ENCODE measurements at regions not wholly inside any gene's neighbourhood (a gene's known extent, or its start where the extent isn't known, plus 50 kb on each side); places are given as distances from the start of the nearest gene placed in this dataset.
A peak's percentile ranks its signal among the peaks of the same experiment; 100 is the strongest.
"Not testable (repeated sequence)": the region's sequence is repeated elsewhere in the genome, so short reads cannot be mapped to it uniquely, and the experiment has no call there.

DNA sequence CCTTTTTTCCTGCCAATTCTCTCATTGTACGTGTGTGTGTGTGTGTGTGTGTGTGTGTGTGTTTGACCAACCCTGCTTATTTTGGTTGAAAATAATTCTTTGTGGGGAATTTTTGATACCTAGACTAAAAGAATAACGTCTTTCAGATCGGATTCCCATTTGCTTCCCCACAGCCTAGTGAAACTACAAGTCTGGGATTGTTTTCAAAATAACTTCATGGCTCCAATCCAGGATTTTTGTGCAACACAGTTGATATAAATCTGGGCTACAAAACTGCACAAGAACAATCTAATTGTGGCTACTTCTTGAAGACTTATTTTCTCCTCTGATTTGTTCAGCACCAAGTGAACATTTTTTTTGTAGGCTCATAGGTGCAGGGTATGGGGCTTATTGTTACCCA lies 332.8 kb upstream of the MIR17HG start:
- no peak for DNase-seq (ENCODE audit: low read depth in 2 of 2)

DNA sequence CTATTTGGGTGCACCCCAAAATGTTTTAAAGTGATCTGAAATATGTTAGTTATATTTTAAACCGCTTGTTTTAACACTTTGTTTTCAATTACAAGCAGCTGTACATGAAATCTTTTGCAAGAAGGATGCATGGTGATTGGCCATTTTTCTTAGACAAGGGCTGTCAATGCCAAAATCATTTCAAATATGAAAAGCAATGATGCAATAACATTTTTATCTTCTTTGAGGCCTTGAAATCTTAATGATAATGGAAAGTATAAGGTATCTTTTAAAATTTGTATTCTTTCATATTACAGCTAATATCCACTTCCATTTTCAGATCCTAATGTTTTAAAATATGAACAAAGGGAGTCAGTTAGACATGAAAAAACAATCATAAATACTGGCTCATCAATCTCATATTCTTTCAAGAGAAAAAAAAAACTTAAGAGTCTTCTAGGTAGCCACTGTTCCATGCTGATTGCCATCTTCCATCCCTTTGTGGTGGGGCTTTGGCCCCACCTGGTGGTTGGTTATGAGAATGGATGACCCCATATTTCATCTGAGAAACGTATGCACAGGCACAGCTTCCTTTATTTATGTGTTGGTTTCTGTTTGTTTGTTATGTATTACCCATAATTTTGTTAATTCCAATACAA lies 330.3 kb upstream of the MIR17HG start:
- DNase-seq (ENCODE audit: low read depth in 2 of 2), result peak in 1 of 2 donors; percentile 1

DNA sequence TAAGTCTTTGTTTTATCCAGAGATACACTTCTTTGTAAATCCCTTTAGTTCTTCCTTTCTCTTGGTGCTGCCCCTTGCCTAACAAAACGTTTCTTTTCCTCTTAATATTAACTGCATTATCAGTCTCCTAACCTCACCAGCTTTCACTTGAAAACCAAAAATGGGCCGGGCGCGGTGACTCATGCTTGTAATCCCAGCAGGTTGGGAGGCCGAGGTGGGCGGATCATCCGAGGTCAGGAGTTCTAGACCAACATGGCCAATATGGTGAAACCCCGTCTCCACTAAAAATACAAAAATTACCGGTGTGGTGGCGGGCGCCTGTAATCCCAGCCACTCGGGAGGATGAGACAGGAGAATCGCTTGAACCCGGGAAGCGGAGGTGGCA lies 329.8 kb upstream of the MIR17HG start:
- no peak for DNase-seq (ENCODE audit: low read depth in 2 of 2)

DNA sequence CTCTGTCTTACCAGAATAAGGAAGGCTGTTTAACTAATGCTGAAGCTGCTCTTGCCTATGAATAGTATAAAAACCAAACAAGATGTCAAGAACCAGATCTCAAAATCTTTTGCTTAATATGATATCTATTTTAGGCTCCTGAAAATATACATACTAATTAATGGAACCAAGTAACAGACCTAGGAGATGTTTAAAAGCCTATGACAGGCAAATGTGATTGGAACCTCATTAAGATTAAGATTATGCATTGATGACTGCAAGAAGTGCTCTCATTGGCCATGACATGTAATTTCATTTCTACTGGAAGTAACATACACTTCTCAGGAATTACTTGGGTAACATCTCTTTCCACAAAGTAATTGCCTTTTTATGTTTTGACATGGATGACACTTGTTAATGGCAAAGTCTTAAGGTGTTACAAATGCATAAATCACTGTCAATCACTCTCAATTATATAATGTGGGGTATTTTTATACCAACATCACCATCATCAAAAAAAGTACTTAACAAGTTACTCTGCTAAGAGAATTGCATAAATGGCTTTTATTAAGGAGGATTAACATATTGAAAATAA lies 326.9 kb upstream of the MIR17HG start:
- no peak for DNase-seq (ENCODE audit: low read depth in 2 of 2)

DNA sequence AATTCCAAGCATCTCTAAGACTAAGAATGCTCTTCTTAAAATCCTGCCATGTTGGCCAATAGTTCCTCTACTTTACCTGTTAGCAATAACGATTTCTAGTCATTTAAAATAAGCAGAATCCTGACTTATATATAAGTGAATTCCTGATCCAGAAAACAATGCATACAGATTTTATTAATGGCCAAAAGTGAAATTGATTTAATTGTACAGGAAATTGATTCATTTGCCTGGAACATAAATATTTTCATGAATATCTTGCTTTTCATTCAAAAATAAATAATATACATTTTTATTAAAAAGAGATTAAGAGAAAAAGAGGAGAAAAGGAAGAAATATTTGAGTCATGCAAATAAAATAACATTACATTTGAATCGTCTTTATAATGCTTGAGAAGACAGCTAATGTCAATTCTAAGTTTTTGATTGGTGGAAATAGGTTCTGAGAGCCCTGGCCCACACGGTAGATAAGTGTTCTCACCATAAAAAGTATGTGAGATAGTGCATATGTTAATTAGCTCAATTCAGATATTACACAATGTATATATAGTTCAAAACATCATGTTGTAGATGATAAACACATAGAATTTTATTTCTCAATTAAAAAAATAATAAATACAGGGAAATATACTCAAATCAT lies 323.2 kb upstream of the MIR17HG start:
- no peak for DNase-seq (ENCODE audit: low read depth in 2 of 2)

DNA sequence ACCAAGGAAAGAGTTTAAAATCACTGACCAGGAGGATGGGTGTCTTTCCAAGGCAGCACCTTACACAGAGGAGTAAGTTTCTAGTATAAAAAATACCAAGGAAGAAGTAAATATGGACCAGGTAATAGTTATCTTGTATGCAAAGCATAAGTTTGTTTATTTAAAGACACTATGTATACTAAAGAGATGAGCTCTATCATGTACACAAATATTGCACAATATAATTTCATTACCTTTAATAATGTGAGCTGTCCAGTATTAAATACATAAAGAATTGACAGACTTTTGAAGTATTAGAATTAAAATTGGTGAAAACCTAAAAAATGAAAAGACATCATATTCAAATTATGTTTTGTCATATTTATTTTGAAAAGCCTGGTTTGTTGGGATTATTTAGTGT lies 322.0 kb upstream of the MIR17HG start:
- no peak for DNase-seq (ENCODE audit: low read depth in 2 of 2)

DNA sequence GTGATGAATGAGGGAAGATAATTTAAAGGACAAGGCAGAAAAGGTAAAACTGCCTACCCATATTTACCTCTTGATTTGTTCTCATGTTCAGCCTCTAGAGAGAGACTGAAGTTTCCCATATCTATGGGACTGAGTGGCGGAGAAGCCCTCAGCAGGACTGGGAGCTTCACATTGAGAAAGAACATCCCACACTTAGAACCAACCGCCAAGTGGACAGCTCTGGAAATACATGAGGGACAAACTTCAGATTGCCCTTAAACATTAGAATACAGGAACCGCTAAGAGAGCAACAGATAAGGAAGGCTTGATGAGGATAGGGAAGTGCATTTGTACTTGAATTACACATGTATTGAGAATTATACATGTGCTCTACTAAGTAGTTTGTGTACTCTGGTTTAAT lies 316.0 kb upstream of the MIR17HG start:
- DNase-seq (ENCODE audit: low read depth in 2 of 2), result no peak

DNA sequence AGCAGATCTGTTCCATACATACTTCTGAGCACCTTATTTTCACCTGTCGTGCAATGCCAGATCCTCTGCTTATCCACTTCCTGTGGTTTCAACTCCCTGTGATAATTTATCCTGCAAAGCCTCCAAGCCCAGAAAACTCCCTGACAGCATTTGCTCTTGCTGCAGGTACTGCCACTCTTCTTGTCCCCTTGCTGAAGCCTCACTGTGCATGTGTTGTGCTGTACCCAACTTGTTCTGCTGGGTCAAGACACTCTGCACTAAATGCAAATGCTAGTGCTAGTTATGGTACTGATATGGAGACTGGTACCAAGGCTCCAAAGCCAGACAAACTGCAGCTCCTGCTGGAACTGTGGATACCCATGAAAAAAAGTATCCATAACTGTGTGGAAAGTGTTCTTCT lies 315.4 kb upstream of the MIR17HG start:
- DNase-seq (ENCODE audit: low read depth in 2 of 2), result no peak

DNA sequence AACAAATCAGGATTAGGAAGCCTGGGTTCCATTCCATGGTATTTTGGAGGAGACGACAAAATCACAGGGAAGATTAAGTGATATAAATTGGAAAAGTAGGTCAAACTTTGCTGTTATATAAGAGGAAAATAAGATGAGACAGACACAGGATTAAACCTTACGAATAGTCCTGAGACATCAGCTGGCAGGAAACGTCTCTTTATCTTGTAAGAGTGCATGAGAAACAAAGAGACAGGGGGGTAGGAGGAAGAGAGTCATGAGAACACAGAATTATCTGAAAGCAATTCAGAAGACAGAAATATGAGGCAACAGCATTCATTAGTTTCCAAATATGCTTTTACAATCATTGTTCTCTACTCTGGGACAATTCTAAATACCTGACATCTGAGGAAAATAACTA lies 310.6 kb upstream of the MIR17HG start:
- no peak for DNase-seq (ENCODE audit: low read depth in 2 of 2)

DNA sequence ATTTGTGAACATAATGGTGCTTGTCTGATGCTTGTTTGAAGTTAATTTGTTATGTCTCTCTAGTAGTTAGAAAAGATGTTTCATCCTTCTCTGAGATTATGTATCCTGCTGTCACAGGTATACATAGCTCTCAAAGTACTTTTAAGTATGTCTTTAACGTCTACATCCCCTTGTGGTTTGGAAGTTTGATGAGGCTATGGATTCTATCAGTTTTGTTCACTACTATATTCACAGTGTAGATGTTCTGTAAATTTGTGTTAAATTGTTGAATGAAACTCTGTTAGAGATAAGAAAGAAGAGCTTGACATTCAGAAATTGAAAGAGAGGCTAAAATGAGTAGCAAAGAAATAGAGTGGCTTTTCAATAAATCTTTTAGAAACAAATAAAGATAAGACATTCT lies 304.6 kb upstream of the MIR17HG start:
- DNase-seq (ENCODE audit: low read depth in 2 of 2), result no peak

DNA sequence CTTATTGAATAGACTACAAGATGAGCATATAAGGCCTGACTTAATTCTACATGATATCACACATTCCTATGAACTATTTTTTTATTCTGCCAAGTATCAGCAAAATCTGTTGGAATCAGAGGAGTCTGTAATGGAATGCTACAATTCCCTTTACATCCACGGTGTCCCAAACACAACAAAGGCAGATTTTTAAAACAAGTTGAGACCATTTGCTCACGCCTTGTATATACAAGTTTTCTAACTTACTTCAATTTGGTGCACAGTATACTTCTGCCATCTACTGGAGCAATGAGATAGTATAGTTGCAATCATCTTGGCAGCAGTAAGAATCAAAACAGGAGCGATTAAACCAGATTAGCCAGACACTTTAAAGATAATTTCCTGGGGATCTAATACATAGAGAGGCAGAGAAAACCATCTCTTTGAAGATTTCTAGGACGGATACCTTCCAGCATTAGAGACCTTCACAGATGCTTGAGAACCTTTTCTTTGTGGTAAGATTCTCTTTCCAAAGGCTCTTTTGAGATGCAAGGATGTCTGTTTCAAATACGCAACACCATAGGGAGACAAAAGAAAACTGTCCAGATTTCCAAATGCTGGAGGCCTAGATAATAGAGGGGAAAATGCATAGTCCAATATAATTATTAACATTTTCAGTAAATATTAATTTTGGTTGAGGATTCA lies 302.0 kb upstream of the MIR17HG start:
- DNase-seq (ENCODE audit: low read depth in 2 of 2), result no peak

DNA sequence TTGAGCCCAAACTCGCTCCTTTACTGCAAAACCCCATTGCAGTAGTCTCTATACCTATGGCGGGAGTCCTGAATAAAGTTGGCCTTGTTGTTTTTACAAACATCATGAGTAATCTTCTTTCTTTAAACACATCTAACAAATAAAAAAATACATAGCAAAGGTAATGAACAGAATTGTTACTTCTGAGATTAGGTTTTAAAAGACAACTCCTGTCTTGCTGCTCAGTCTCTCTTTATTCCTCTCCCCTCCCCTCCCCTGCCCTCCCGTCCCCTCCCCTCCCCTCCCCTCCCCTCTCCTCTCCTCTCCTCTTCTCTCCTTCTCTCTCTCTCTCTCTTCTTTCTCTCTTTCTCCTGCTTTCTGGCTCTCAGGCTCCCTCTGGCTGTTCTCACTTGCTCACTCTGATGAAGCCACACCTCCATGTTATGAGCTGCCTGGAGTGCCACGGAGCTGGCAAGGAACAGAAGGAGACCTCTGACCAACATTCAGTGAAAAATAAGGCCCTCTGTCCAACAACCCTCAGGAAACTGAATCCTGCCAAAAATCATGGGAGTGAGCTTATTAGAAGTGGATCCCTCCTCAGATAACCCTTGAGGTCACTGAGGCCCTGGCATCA lies 300.7 kb upstream of the MIR17HG start:
- DNase-seq (ENCODE audit: low read depth in 2 of 2), result no peak

DNA sequence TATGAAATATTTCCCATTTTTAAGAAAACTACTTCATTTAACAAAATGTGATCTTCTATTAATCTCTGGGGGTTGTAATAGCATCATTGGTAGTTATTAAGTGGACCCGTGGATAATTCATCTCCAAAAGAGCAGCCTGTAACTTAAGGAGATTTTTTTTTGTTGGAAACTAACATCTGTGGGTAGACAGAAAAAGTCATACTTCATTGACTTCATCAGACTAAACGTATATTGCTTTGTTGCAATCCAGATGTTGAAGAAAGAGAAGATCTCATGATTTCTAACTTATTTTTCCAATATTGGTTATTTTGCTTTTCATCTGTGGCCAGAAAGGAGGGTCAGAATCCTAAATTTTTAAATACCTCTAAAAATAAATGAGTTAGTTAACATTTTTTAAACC lies 296.5 kb upstream of the MIR17HG start:
- DNase-seq (ENCODE audit: low read depth in 2 of 2), result no peak

DNA sequence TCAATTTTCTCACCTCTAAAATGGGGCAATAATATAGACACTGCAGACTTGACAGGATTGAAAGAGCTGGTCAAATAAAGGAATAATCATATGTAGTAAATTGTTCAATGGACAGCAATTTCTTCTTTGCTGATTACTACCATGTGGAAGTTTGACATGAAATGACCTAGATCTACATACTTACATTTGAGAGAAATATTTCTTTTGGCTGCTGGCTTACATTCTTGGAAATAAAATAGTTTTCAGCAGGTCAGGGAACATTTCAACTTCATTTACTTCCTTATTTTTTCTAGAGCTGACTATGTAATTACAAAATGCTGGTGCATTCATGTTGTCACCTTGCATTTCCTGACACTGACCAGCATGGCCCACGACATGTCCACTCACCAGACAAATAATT lies 294.6 kb upstream of the MIR17HG start:
- no peak for DNase-seq (ENCODE audit: low read depth in 2 of 2)

DNA sequence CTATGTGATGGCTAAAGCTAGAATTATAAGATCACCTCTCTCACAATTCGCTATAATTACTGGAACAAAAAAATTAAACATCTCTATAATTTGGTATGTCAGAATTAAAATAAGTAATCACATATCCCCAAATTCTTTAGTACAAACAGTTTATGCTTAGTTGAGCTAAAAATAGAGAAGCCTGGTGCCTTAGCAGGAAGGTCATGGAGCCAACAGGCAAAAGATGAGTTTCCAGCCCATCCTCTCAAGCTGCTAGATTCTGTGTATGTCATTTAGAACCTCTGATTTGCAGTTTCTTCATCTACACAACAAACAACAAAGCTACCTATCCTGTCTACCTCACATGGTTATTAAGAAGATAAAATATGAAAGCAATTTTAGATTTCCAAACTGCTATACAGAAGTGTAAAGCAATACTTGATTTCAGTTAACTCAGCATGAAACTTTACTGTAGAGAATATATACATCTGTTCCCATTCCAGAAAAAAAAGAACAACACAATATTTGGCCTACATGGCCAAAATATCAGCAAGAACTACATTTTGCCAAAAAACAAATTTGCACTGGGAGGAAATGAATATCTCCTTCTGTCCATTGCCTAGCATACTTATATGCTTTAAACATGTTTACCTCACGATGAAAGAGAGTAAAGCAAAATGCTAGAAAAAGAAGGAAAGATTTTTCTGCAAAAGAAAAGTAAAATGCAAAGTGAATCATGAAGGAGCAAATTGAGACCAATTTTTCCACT lies 294.0 kb upstream of the MIR17HG start:
- no peak for DNase-seq (ENCODE audit: low read depth in 2 of 2)

DNA sequence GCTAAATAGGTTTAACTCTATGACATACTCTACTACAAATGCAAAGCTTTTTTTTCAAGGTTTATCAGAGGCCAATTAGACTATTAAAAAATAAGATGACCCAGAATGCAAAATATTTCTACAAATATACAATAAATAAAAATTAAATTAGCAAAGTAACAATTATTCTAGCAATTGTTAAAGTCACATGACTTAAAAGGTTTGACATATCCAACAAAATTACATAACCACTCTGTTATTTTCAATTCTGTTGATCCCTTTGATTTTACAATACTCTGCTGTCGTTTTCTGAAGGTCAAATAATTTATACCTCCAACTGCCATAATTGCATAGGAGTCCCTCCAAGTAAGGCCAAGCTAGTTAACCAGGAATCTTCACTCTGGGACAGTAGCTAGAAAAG lies 292.6 kb upstream of the MIR17HG start:
- no peak for DNase-seq (ENCODE audit: low read depth in 2 of 2)

DNA sequence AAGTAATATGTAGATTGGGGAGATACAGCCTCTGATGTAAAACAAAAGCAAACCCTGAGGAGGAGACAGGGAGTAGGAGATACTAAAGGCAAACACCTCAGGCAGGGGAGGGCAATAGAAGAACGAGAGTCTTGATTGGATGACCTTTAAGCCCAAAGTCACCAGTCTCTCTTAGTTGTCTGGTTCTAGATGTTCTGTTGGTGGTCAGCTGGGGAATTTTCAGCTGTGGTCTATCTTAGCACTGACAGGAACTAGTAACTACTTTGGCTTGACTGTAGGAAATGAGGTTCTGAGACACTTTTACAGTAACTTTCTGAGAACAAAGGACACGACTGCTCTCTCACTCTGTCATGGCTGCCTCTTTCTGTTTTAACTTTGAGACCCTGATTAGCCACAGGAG lies 290.7 kb upstream of the MIR17HG start:
- no peak for DNase-seq (ENCODE audit: low read depth in 2 of 2)

DNA sequence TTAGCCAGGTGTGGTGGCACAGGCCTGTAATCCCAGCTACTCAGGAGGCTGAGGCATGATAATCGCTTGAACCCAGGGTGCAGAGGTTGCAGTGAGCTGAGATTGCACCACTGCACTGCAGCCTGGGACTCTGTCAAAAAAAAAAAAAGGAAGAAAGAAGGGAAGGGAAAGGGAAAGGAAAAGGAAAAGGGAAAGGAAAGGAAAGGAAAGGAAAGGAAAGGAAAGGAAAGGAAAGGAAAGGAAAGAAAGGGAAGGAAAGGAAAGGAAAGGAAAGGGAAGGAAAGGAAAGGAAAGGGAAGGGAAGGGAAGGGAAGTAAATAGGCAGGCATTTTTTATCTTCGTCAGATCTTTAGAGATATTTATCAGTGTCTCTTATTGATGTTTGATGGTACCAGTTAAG lies 290.0 kb upstream of the MIR17HG start:
- DNase-seq (ENCODE audit: low read depth in 2 of 2), result not testable (repeated sequence)

DNA sequence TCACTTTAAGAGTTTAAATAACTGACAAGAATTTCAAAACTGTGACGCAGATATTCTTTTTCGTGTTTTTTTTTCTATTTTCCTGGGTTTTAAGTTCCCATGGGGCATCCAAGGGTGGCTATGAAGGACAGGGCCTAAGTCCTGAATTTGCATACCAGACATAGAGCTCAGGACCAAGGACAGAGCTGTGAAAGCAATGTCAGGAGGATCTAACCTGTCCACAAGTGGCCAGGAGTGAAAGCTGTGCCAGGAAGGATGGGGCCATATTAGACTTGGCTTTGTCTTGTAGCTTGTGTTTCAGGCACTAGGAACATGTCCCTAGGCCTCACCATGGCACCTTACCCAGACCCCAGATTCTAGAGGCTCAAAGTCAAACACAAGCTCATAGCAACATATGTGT lies 289.4 kb upstream of the MIR17HG start:
- DNase-seq (ENCODE audit: low read depth in 2 of 2), result no peak

DNA sequence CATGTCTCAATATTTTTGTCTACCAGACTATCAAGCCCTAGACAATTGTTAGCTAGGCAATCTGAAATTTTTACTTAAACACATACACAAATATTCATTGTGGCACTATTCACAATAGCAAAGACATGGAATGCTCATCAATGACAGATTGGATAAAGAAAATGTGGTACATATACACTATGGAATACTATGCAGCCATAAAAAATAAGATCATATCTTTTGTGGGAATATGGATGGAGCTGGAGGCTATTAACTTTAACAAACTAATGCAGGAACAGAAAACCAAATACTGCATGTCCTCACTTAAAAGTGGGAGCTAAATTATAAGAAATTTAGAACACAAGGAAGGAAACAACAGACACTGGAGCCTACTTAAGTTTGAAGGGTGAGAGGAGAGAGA lies 288.6 kb upstream of the MIR17HG start:
- no peak for DNase-seq (ENCODE audit: low read depth in 2 of 2)

DNA sequence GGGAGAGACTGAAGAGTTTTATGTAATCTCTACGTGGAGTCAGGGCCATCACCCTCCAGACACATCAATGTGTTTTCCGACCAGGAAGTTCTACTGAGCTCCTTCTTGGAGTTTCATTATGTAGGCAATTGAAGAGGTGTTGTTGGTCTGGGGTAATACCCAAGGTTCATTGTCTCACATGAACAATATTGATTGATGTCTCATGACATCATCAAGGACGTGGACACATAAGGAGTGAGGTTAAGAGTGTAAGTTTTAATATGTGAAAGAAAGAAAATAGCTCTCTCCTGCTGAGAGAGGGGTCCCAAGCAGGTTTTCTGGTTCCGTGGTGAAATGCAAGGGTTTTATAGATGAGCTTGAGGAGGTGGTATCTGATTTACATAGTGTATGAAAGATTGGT lies 280.7 kb upstream of the MIR17HG start:
- no peak for DNase-seq (ENCODE audit: low read depth in 2 of 2)

DNA sequence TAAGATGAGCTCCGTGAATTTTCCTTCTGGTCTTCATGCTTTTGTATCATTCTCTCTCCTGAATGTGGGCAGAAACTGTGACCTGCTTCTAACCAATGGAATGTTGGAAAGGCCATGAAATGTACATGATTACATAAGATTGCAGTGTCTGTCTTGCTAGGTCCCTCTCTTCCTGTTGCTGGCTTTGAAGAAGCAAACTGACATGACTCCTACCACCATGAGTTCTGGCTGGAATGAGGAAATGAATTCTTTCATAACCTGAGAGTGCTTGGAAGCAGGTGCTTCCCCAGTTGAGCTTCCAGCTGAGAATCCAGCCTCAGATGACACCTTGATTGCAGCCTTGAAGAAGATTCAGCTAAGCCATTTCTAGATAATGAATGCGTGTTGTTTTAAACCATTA lies 275.0 kb upstream of the MIR17HG start:
- DNase-seq (ENCODE audit: low read depth in 2 of 2), result no peak

Data from stimulated activated CD4-positive, alpha-beta T cell treated with anti-CD3 and anti-CD28 coated beads, Interleukin-1b, Interleukin-23, amount 100 ng/mL, for 4 hours (primary cell).